Astrocyte (in vitro differentiated cells and primary cell): ENCODE measurements at regions not wholly inside any gene's neighbourhood (a gene's known extent, or its start where the extent isn't known, plus 50 kb on each side); places are given as distances from the start of the nearest gene placed in this dataset.

ENCODE experiments used
- CTCF ChIP-seq: IDR thresholded peaks from 2 replicates; pipeline ENCODE4 v1.5.1; 2011; ENCODE audit warnings: low read depth, mild to moderate bottlenecking, inconsistent platforms, low read length, moderate library complexity; ENCODE audit not compliant: insufficient read depth
- EZH2 ChIP-seq: IDR thresholded peaks from 2 replicates; pipeline ENCODE4 v1.6.1; 2012; ENCODE audit warnings: mild to moderate bottlenecking, low read length, inconsistent platforms; ENCODE audit not compliant: insufficient read depth

DNA sequence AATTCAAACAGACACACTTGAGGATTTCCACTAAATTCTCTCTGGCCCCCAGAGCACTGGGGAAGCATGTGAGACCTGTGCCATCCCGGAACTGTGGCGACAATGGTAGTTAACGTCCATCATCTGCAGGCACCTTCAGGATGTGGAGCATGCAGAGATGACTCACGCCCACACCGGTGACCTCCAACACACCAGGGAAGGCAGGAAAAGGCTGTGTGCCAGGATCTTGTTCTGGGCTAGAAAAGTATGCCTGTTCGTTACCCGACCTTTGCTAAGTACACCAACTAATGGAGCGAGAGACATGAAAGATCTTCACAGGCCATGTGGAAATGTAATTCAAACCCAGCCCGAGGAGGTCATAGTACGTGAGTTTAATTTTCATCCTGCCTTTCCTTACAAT is 208.8 kb downstream of the MELK start:
- no peak for TF ChIP-seq CTCF
- TF ChIP-seq EZH2: no peak
